Psoas muscle (tissue), 7 donors: ENCODE measurements at regions not wholly inside any gene's neighbourhood (a gene's known extent, or its start where the extent isn't known, plus 50 kb on each side); places are given as distances from the start of the nearest gene placed in this dataset.
A peak's percentile ranks its signal among the peaks of the same experiment; 100 is the strongest.

Experiments
- ATAC-seq, 4 donors: fragments of 200-7000 bp; cut with Tn5 transposase; one replicate each; pipeline ENCODE4 v1.9.1; 2020; ENCODE audit warnings: moderate library complexity in 3 of 4, mild to moderate bottlenecking in 2 of 4
- DNase-seq, 2 donors: peaks; one replicate each; pipeline ENCODE4 v3.0.0-alpha.2; 2020
- H3K27ac ChIP-seq: fragments of 200-600 bp; one replicate; pipeline ENCODE4 v1.8.0; 2022
- H3K27me3 ChIP-seq, 3 donors: fragments of 200-600 bp in 1 of 3; one replicate each; pipeline versions ENCODE4 v1.6.1 to v1.8.0; 2013 to 2022; ENCODE audit warnings: low read length in 2 of 3, mild to moderate bottlenecking in 2 of 3, moderate library complexity in 1 of 3; ENCODE audit not compliant: insufficient read depth in 3 of 3
- H3K36me3 ChIP-seq, 2 donors: fragments of 200-600 bp in 1 of 2; one replicate each; pipeline versions ENCODE4 v1.6.1 to v1.8.0; 2013 to 2022; ENCODE audit warnings: low read depth in 1 of 2, mild to moderate bottlenecking in 1 of 2, moderate library complexity in 1 of 2; ENCODE audit not compliant: insufficient read depth in 1 of 2
- H3K4me1 ChIP-seq: fragments of 200-600 bp; one replicate; pipeline ENCODE4 v1.8.0; 2022
- H3K4me3 ChIP-seq: fragments of 200-600 bp; one replicate; pipeline ENCODE4 v1.8.0; 2022; ENCODE audit warnings: mild to moderate bottlenecking
- H3K9me3 ChIP-seq: fragments of 200-600 bp; one replicate; pipeline ENCODE4 v1.8.0; 2022
- WGBS, 3 donors: extraction: QIAGEN DNeasy Blood & Tissue Kit; methylation state at CpG; one replicate each; pipeline versions ENCODE4 v1.1.6 to v1.1.7; 2013; 5-methylcytosine and 5-hydroxymethylcytosine counted together
- intact Hi-C, 2 donors: fragments of 100-400 bp; cut with DNase I; formaldehyde crosslinking; loops; one replicate each; pipeline versions ENCODE4 v1.11.0 to v1.14.2; 2022
- TF ChIP-seq, protein P1 (sequence below): fragments of 200-600 bp; IDR thresholded peaks from one replicate; pipeline ENCODE4 v1.8.0; 2022; ENCODE audit warnings: antibody characterized with exemption
- donor health status: healthy with polysubstance abuse.
- donor health status: DM: no; HTN: no; CAD: no; lungs with moderate emphysema.
- donor health status: Bipolar disorder and iron deficiency.
- donor health status: healthy.
- donor health status: DM: yes; HTN: yes; CAD: no.
- donor health status: DM: no; HTN: no; CAD: no.
- donor health status: DM: yes; HTN: yes; CAD: no.

DNA sequence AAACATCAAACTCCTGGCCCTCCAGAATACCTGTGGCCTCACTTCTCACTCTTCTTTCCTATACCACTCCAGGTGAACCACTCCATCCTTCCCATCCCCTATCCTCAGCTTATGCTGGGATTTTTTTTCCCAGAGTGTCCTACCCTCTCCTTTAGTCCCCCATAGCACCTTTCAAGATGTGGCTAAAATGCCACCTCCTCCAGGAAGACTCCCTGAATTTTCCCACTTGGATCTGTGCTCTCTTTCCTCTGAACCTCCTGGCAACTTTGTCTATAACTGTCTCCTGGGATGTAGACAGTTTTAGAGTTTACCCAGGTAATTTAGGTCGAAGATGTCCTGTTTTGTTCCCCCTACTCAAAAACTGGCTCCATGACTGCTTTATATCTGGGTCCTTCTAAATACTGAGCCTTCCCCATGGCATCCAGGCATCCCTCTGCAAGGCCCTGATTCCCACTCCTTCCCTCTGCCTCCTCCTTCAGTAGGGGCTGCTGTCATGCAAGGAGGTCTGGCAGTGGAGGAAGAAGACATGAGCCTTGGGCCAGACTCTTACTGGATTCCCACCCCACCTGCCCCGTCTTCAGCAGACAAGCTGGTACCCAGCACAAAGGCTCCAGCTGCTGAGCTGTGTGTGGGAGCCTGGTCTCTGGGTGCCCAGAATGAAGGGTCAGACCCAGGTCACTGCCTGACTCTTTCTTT is 161.5 kb downstream of the SMAD6 start:
- peaks cover 0 to 6% (median 0%) of the 10 kb centered on the region in 3 donors for H3K27me3 ChIP-seq
- WGBS, 3 donors, result 84 to 95% (median 85%) methylated on average over 2 of the region's 2 CpGs
- intact Hi-C loops, result no loop called here
- H3K4me1 ChIP-seq, result no peaks in the 10 kb centered on the region
- H3K9me3 ChIP-seq, result no peaks in the 10 kb centered on the region
- H3K27ac ChIP-seq, result no peak overlapping the region
- no peaks in the 10 kb centered on the region for H3K36me3 ChIP-seq
- TF ChIP-seq, protein P1, sequence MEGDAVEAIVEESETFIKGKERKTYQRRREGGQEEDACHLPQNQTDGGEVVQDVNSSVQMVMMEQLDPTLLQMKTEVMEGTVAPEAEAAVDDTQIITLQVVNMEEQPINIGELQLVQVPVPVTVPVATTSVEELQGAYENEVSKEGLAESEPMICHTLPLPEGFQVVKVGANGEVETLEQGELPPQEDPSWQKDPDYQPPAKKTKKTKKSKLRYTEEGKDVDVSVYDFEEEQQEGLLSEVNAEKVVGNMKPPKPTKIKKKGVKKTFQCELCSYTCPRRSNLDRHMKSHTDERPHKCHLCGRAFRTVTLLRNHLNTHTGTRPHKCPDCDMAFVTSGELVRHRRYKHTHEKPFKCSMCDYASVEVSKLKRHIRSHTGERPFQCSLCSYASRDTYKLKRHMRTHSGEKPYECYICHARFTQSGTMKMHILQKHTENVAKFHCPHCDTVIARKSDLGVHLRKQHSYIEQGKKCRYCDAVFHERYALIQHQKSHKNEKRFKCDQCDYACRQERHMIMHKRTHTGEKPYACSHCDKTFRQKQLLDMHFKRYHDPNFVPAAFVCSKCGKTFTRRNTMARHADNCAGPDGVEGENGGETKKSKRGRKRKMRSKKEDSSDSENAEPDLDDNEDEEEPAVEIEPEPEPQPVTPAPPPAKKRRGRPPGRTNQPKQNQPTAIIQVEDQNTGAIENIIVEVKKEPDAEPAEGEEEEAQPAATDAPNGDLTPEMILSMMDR, result no peak
- DNase-seq (no peak), ATAC-seq (no peak)
- H3K4me3 ChIP-seq, result no peak overlapping the region

GRCh38 chr15:66864086-66864830 is 162.2 kb downstream of the SMAD6 start:
- DNase-seq, result no peak
- no peaks in the 10 kb centered on the region for H3K9me3 ChIP-seq

DNA sequence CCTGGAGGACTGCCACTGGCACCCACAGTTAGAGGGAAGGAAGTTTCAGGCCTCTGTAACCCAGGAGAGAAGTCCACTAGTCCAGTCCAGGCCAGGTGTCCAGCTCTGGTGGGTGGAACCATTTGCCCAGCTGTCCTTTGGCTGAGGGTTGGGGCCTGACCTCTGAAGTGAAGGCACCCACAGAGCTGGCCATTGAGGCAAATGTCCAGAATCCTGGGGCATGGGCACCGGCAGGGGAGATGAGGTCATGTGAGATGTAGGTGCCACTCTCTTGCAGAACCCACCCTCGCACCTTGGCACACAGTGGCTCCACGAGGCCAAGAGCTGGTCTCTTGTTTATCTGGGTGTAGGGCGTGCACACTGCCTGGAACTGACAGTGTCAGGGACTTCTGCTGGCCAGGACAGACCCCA is 162.8 kb downstream of the SMAD6 start:
- TF ChIP-seq, protein P1, result no peak
- DNase-seq, result no peak
- peaks cover 0 to 6% (median 0%) of the 10 kb centered on the region in 3 donors for H3K27me3 ChIP-seq
- 89 to 96% (median 91%) methylated on average over 4 of the region's 4 CpGs for WGBS, 3 donors
- no peak overlapping the region for H3K27ac ChIP-seq
- H3K4me3 ChIP-seq, result no peak overlapping the region
- intact Hi-C loops, result no loop called here
- no peak for ATAC-seq
- H3K4me1 ChIP-seq, result no peaks in the 10 kb centered on the region
- no peaks in the 10 kb centered on the region for H3K36me3 ChIP-seq
- H3K9me3 ChIP-seq, result no peaks in the 10 kb centered on the region

More at GRCh38 chr15:66864086-66864830, 162.2 kb downstream of the SMAD6 start:
- Histone ChIP-seq H3K36me3 (no peaks in the 10 kb centered on the region), H3K27ac (no peak overlapping the region), H3K4me1 (no peaks in the 10 kb centered on the region), H3K27me3 (peaks cover 0 to 6% (median 0%) of the 10 kb centered on the region in 3 donors), H3K4me3 (no peak overlapping the region)
- intact Hi-C loops, result no loop called here
- 96 to 97% (median 97%) methylated on average over 8 to 9 of the region's 9 CpGs for WGBS, 3 donors
- TF ChIP-seq, protein P1, result no peak
- no peak for ATAC-seq

DNA sequence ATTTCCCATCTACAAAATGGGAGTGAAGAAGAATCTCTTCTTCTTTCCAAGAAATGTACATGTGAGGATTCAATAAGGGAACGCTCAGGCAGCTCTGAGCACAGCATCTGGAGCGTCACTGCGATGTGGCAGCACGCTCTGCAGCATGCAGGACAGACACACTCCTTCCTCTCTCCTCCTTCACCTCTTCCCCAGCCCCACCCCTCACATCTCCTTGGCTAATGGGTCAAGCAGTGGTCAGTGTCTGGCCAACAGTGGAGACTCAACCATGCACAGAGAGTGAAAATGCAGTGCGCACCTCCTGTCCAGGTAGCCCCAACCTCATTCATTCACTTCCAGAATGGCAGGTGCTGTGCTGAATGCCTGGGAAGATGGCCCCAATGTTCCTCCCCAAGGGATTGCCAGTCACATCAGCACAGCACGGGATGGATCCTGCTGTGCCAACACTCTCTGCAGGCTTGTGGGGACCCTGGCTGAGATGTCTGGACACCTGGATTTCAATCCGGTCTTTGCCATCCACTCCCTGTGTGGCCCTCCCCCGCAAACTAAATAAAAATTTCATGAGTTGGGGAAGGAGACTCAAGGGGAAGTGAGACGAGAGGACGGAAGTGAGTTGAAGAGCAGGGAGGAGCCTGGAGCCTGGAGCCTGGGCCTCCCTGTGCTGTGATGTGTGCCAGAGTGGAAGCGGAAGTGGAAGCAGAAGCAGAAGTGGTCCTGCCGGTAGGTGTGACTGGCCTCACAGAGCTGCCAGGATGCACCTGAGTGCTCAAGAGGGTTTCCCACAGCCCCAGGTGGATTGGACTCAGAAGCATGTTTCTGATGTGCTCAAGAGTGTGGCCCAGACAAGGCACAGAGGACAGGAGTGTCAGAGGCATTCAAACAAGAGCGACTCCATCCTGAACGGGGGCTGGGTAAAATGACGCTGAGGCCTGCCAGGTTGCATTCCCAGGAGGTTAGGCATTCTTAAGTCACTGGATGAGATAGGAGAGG is 163.9 kb downstream of the SMAD6 start:
- WGBS, 3 donors, result 77 to 83% (median 78%) methylated on average over 15 of the region's 15 CpGs
- intact Hi-C loops, result no loop called here
- peak in 1 of 4 donors; percentile 32 for ATAC-seq

More for the DNA sequence above, 163.9 kb downstream of the SMAD6 start:
- Histone ChIP-seq H3K4me3 (no peak overlapping the region), H3K9me3 (no peaks in the 10 kb centered on the region), H3K36me3 (no peaks in the 10 kb centered on the region), H3K27ac (no peak overlapping the region), H3K27me3 (peaks cover 0 to 6% (median 0%) of the 10 kb centered on the region in 3 donors), H3K4me1 (no peaks in the 10 kb centered on the region)
- TF ChIP-seq, protein P1, result no peak
- peak in 1 of 2 donors; percentile 62 for DNase-seq
